SKM-1 (cell line): ENCODE measurements at regions not wholly inside any gene's neighbourhood (a gene's known extent, or its start where the extent isn't known, plus 50 kb on each side); places are given as distances from the start of the nearest gene placed in this dataset.

ENCODE experiments used
- DNase-seq: peaks from one replicate; lab custom pipeline; 2025; ENCODE audit not compliant: unreplicated experiment; lab: John Stamatoyannopoulos, UW

- no peak for DNase-seq
These were observed 617.7 kb upstream of the SLITRK1 start for GRCh38 chr13:84500016-84500415.

- DNase-seq: no peak
These were observed 615.3 kb upstream of the SLITRK1 start for GRCh38 chr13:84497613-84498012.

- no peak for DNase-seq
These were observed 609.7 kb upstream of the SLITRK1 start for GRCh38 chr13:84491952-84492351.

- no peak for DNase-seq
These were observed 605.5 kb upstream of the SLITRK1 start for GRCh38 chr13:84487752-84488151.

- DNase-seq: no peak
These were observed 599.7 kb upstream of the SLITRK1 start for GRCh38 chr13:84481958-84482357.

GRCh38 chr13:84479656-84480055 lies 597.4 kb upstream of the SLITRK1 start:
- no peak for DNase-seq

GRCh38 chr13:84470528-84470927 lies 588.3 kb upstream of the SLITRK1 start:
- no peak for DNase-seq

- DNase-seq: no peak
These were observed 584.2 kb upstream of the SLITRK1 start for GRCh38 chr13:84466461-84466860.

- DNase-seq: no peak
These were observed 578.7 kb upstream of the SLITRK1 start for GRCh38 chr13:84460989-84461388.

GRCh38 chr13:84455143-84455905 lies 573.0 kb upstream of the SLITRK1 start:
- no peak for DNase-seq

- DNase-seq: no peak
These were observed 565.3 kb upstream of the SLITRK1 start for GRCh38 chr13:84447640-84447978.

GRCh38 chr13:84446972-84447639 lies 564.8 kb upstream of the SLITRK1 start:
- no peak for DNase-seq

- no peak for DNase-seq
These were observed 563.5 kb upstream of the SLITRK1 start for GRCh38 chr13:84445776-84446175.

GRCh38 chr13:84443463-84443862 lies 561.2 kb upstream of the SLITRK1 start:
- peak; percentile 2 for DNase-seq

GRCh38 chr13:84439108-84439507 lies 556.8 kb upstream of the SLITRK1 start:
- no peak for DNase-seq

GRCh38 chr13:84433024-84433423 lies 550.8 kb upstream of the SLITRK1 start:
- DNase-seq: no peak

- DNase-seq: no peak
These were observed 549.4 kb upstream of the SLITRK1 start for GRCh38 chr13:84431646-84432045.

- DNase-seq: no peak
These were observed 548.2 kb upstream of the SLITRK1 start for GRCh38 chr13:84430446-84430845.

GRCh38 chr13:84430015-84430414 lies 547.7 kb upstream of the SLITRK1 start:
- DNase-seq: no peak

- no peak for DNase-seq
These were observed 535.8 kb upstream of the SLITRK1 start for GRCh38 chr13:84418041-84418440.

- DNase-seq: no peak
These were observed 535.1 kb upstream of the SLITRK1 start for GRCh38 chr13:84417416-84417815.

GRCh38 chr13:84413016-84413415 lies 530.7 kb upstream of the SLITRK1 start:
- no peak for DNase-seq

- no peak for DNase-seq
These were observed 523.0 kb upstream of the SLITRK1 start for GRCh38 chr13:84405286-84405685.
